A673 (cell line): ENCODE measurements at regions not wholly inside any gene's neighbourhood (a gene's known extent, or its start where the extent isn't known, plus 50 kb on each side); places are given as distances from the start of the nearest gene placed in this dataset.

Experiments used
- BruUV-seq: library from RNA; stranded (reverse); fragments of 400-500 nt; replicated peaks from 2 replicates; lab custom pipeline; 2021; lab: Mats Ljungman, UMichigan
- CTCF ChIA-PET: fragments of 300-600 bp; sonication (Branson Sonifier 250); formaldehyde crosslinking; loops from one replicate; lab custom pipeline; 2022; ENCODE audit warnings: antibody characterized with exemption; lab: Charles Lee
- POLR2A ChIA-PET: fragments of 300-600 bp; sonication (Branson Sonifier 250); formaldehyde crosslinking; loops from one replicate; lab custom pipeline; 2022; ENCODE audit warnings: antibody characterized with exemption; ENCODE audit not compliant: low non-redundant PET; lab: Charles Lee
- DNase-seq: peaks from one replicate; pipeline ENCODE4 v3.0.0-alpha.2; 2015; ENCODE audit warnings: low spot score
- H3K27ac ChIP-seq: fragments of 200-600 bp; sonication (generic); 2 replicates; pipeline ENCODE4 v1.5.1; 2016; ENCODE audit warnings: mixed run types, low read depth, mild to moderate bottlenecking, mixed read lengths, antibody characterized with exemption, low read length; ENCODE audit not compliant: poor library complexity, severe bottlenecking
- H3K27me3 ChIP-seq: fragments of 200-600 bp; sonication (generic); replicated peaks from 2 replicates; pipeline ENCODE4 v1.6.1; 2017; ENCODE audit warnings: mixed run types, low read depth, mild to moderate bottlenecking, mixed read lengths, antibody characterized with exemption, low read length; ENCODE audit not compliant: insufficient read depth, poor library complexity
- H3K36me3 ChIP-seq: fragments of 200-600 bp; sonication (generic); 2 replicates; pipeline ENCODE4 v1.6.1; 2016; ENCODE audit warnings: mixed run types, mild to moderate bottlenecking, mixed read lengths, antibody characterized with exemption, low read length; ENCODE audit not compliant: insufficient read depth, poor library complexity, severe bottlenecking
- H3K4me1 ChIP-seq: fragments of 200-600 bp; sonication (generic); 2 replicates; pipeline ENCODE4 v1.6.1; 2017; ENCODE audit warnings: mixed run types, mild to moderate bottlenecking, mixed read lengths, antibody characterized with exemption, low read length; ENCODE audit not compliant: insufficient read depth, poor library complexity, severe bottlenecking
- H3K4me3 ChIP-seq: fragments of 200-600 bp; sonication (generic); 2 replicates; pipeline ENCODE4 v1.5.1; 2016; ENCODE audit warnings: low read depth, mixed run types, mild to moderate bottlenecking, mixed read lengths, low read length; ENCODE audit not compliant: poor library complexity, severe bottlenecking
- H3K9me3 ChIP-seq: fragments of 200-600 bp; sonication (generic); 2 replicates; pipeline ENCODE4 v1.6.1; 2016; ENCODE audit warnings: mixed run types, low read depth, mild to moderate bottlenecking, mixed read lengths, antibody characterized with exemption, low read length; ENCODE audit not compliant: poor library complexity, severe bottlenecking
- EZH2 ChIP-seq: fragments of 200-600 bp; sonication (generic); IDR thresholded peaks from 2 replicates; pipeline ENCODE4 v1.6.1; 2017; ENCODE audit warnings: borderline replicate concordance, low read depth, mild to moderate bottlenecking, mixed read lengths, antibody characterized with exemption, low read length; ENCODE audit not compliant: poor library complexity, severe bottlenecking
- intact Hi-C: fragments of 100-400 bp; cut with micrococcal nuclease; formaldehyde crosslinking; loops from one replicate; pipeline ENCODE4 v1.10.0; 2022; ENCODE audit not compliant: unreplicated experiment
- TF ChIP-seq, protein P1 (sequence below): fragments of 300-800, 200-600 bp; sonication (generic); conservative IDR thresholded peaks from 2 replicates; pipeline ENCODE4 v1.5.1; 2017; ENCODE audit warnings: low read depth, mild to moderate bottlenecking, antibody characterized with exemption, low read length, moderate library complexity, mixed read lengths

DNA sequence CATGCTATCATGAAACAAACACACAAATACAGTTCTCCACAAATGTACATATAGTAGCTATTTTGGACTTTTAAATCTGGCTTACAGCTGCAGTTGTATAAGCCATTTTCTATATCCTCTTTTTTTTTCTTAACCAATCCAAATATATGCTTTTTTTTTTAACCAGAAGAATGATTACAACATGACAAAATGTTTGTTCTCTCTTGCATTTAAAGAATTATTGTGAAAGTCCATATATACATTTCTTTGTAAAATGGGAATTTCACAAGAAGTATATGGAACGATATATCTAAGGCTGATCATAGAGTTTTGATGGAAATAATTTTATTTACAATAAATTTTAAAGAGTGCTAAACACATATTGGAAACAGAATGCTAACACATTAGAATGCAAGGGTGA lies 95.6 kb downstream of the CD200R1L start:
- H3K4me1 ChIP-seq = no peaks in the 10 kb centered on the region
- intact Hi-C loops = no loop called here
- no peak overlapping the region for H3K4me3 ChIP-seq
- no TSS peak for BruUV-seq
- no peak overlapping the region for H3K27ac ChIP-seq
- H3K27me3 ChIP-seq = no peaks in the 10 kb centered on the region
- CTCF ChIA-PET = no interaction called here
- H3K36me3 ChIP-seq = no peaks in the 10 kb centered on the region
- TF ChIP-seq EZH2 = no peak
- TF ChIP-seq, protein P1, sequence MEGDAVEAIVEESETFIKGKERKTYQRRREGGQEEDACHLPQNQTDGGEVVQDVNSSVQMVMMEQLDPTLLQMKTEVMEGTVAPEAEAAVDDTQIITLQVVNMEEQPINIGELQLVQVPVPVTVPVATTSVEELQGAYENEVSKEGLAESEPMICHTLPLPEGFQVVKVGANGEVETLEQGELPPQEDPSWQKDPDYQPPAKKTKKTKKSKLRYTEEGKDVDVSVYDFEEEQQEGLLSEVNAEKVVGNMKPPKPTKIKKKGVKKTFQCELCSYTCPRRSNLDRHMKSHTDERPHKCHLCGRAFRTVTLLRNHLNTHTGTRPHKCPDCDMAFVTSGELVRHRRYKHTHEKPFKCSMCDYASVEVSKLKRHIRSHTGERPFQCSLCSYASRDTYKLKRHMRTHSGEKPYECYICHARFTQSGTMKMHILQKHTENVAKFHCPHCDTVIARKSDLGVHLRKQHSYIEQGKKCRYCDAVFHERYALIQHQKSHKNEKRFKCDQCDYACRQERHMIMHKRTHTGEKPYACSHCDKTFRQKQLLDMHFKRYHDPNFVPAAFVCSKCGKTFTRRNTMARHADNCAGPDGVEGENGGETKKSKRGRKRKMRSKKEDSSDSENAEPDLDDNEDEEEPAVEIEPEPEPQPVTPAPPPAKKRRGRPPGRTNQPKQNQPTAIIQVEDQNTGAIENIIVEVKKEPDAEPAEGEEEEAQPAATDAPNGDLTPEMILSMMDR = no peak
- H3K9me3 ChIP-seq = no peaks in the 10 kb centered on the region
- POLR2A ChIA-PET = no interaction called here
- no peak for DNase-seq

DNA sequence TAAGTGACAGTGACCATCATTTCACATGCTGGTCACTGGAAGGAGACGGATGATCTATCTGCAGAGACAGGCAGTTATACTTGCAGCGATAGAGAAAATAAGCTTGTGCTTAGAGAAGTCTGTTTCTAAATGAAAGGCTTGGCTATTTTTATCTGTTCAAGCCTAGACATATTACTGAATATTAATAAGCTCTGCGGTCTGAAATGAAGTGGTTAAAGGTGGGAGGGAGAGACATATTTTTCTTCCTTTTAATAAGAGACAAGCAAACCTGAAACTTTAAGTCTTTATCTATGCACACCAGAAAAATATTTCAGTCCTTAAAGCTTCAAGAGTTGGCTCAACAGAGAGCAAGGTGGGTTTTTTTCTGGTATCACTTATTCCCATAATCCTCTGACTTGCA lies 99.0 kb downstream of the CD200R1L start:
- no peak overlapping the region for H3K27ac ChIP-seq
- ChIA-PET POLR2A (no interaction called here), CTCF (interaction anchor here (0.8 kb wide), 1 partner anchor 13 kb away, joined by 3 read pairs; no protein-coding TSS in a partner anchor)
- H3K27me3 ChIP-seq = no peaks in the 10 kb centered on the region
- no peak for TF ChIP-seq EZH2
- TF ChIP-seq, protein P1 = no peak
- no peaks in the 10 kb centered on the region for H3K9me3 ChIP-seq
- no peaks in the 10 kb centered on the region for H3K36me3 ChIP-seq
- intact Hi-C loops = no loop called here
- BruUV-seq = no TSS peak
- H3K4me1 ChIP-seq = no peaks in the 10 kb centered on the region
- no peak overlapping the region for H3K4me3 ChIP-seq
- no peak for DNase-seq

DNA sequence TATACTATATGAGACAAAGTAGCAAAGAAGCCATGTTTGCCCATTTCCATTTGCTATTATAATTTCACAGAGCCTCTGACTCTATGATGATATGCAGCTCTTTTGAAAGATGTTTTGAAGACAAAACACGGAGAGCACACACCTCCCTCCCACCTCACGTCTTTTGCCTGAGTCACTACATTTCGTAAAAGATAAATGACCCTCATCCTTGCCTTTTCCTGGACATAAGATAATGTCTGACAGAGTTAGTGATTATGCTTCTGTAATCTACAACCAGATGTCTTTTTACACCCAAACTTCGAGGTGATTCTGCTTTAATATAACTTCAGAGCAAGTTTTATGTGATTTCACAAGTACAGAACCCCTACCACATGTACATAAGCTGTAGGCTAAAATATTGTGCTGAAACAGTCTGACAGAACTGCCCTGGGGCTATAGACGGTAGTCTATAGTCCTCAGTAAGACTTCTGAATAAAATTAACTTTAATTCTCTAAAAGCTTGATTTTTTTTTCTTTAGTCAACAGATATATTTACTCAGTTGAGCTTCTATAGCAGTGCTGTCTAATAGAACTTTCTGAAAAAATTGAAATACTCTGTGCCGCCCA lies 99.9 kb downstream of the CD200R1L start:
- TF ChIP-seq, protein P1 = no peak
- TF ChIP-seq EZH2 = no peak
- BruUV-seq = no TSS peak
- Histone ChIP-seq H3K27me3 (no peaks in the 10 kb centered on the region), H3K4me3 (no peak overlapping the region), H3K27ac (no peak overlapping the region), H3K36me3 (no peaks in the 10 kb centered on the region), H3K4me1 (no peaks in the 10 kb centered on the region), H3K9me3 (no peaks in the 10 kb centered on the region)
- no peak for DNase-seq
- CTCF ChIA-PET = interaction anchor here (0.8 kb wide), 1 partner anchor 12 kb away, joined by 3 read pairs; no protein-coding TSS in a partner anchor
- POLR2A ChIA-PET = no interaction called here
- intact Hi-C loops = no loop called here
